ENCODE measurements at regions not wholly inside any gene's neighbourhood (a gene's known extent, or its start where the extent isn't known, plus 50 kb on each side); places are given as distances from the start of the nearest gene placed in this dataset.

DNA sequence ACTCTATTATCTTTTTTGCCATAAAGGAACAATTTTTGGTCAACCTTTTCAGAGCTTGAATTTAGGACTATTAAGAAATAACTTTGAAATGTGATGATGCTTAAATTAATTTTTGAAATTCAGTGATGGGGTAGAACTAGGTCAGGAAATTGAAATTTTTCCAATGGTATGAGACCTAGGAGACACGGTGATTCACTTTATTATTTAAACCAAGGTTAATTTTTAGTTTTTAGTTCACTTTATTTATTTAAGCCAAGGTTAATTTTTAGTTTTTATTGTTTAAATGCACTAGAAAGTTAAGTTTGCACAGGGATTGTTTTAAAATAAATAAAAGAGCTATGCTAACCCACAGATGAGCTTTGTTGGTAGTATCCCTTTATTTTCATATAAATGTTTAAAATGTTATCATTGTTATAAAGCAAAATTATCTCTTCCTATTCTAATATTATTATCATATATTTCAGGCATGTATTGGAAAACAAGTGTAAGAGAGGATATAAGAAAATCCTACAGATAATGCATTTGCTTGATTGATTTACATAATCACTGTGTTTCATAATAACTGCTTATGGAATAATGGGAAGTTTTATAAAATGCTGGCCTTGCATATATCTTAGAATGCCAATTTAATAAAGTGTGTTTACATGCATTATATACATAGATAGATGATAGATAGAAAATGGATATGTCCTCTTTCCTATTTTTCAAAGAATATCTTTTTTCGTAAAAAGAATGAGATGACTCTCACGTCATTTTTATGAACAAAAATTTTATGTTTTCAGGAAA is 163.6 kb downstream of the HGF start:
- TF ChIP-seq CEBPB (IDR thresholded peaks at IDR 0.05) = no peak
- TF ChIP-seq CREB1 (IDR thresholded peaks at IDR 0.05; ENCODE audit: low read depth) = no peak
- no peak for TF ChIP-seq TAF1 (IDR thresholded peaks at IDR 0.05; ENCODE audit: low read depth)
- TF ChIP-seq NFIC (IDR thresholded peaks at IDR 0.05) = no peak

Data from Ishikawa (cell line).